CD4-positive, alpha-beta T cell (primary cell): ENCODE measurements at regions not wholly inside any gene's neighbourhood (a gene's known extent, or its start where the extent isn't known, plus 50 kb on each side); places are given as distances from the start of the nearest gene placed in this dataset.

Experiments used
- ATAC-seq: fragments of 200-7000 bp; cut with Tn5 transposase; one replicate; pipeline ENCODE4 v1.10.0; 2022; ENCODE audit warnings: mild to moderate bottlenecking; ENCODE audit not compliant: poor library complexity
- CTCF ChIA-PET: fragments of 350-600 bp; sonication (Branson Sonifier 250); formaldehyde crosslinking; loops from one replicate; lab custom pipeline; 2021; ENCODE audit warnings: antibody characterized with exemption, inconsistent platforms; lab: Charles Lee
- POLR2A ChIA-PET: fragments of 350-600 bp; sonication (Branson Sonifier 250); formaldehyde crosslinking; loops from one replicate; lab custom pipeline; 2021; ENCODE audit warnings: antibody characterized with exemption, inconsistent platforms; lab: Charles Lee
- DNase-seq, 14 experiments: peaks; one replicate each; pipeline ENCODE4 v3.0.0-alpha.2; 2013 to 2020; ENCODE audit warnings: mixed read lengths in 2 of 14
- H3K27ac ChIP-seq, 2 donors: one replicate each; pipeline versions ENCODE4 v1.5.1 to v1.7.0; 2013; ENCODE audit warnings: low read length in 2 of 2, low read depth in 1 of 2, mild to moderate bottlenecking in 1 of 2
- H3K27me3 ChIP-seq, 2 experiments: 1 replicate in 1 of 2; 2 replicates in 1 of 2; pipeline versions ENCODE4 v1.6.1 to v1.7.0; 2013; ENCODE audit warnings: low read length in 2 of 2, control low read depth in 1 of 2, mild to moderate bottlenecking in 1 of 2, moderate library complexity in 1 of 2; ENCODE audit not compliant: insufficient read depth in 2 of 2, control insufficient read depth in 1 of 2
- H3K36me3 ChIP-seq: one replicate; pipeline ENCODE4 v1.6.1; 2013; ENCODE audit warnings: low read length, control low read depth; ENCODE audit not compliant: insufficient read depth
- H3K4me1 ChIP-seq: one replicate; pipeline ENCODE4 v1.6.1; 2013; ENCODE audit warnings: low read length, control low read depth; ENCODE audit not compliant: insufficient read depth
- H3K4me3 ChIP-seq: one replicate; pipeline ENCODE4 v1.5.1; 2013; ENCODE audit warnings: mild to moderate bottlenecking, low read length, moderate library complexity
- H3K9me3 ChIP-seq, 2 experiments: 1 replicate in 1 of 2; 2 replicates in 1 of 2; pipeline versions ENCODE4 v1.6.1 to v1.7.0; 2013; ENCODE audit warnings: low read length in 2 of 2, mild to moderate bottlenecking in 2 of 2, control low read depth in 1 of 2, moderate library complexity in 1 of 2; ENCODE audit not compliant: control insufficient read depth in 1 of 2, insufficient read depth in 1 of 2
- H3K27ac Mint-ChIP-seq: one replicate; pipeline ENCODE4 v1.8.0; 2020; ENCODE audit warnings: mixed read lengths
- H3K27me3 Mint-ChIP-seq: one replicate; pipeline ENCODE4 v1.8.0; 2021; ENCODE audit warnings: mixed read lengths
- H3K36me3 Mint-ChIP-seq: one replicate; pipeline ENCODE4 v1.8.0; 2021; ENCODE audit warnings: low read depth, mixed read lengths
- H3K4me1 Mint-ChIP-seq: one replicate; pipeline ENCODE4 v1.8.0; 2021; ENCODE audit warnings: low read depth, mixed read lengths
- H3K4me3 Mint-ChIP-seq: one replicate; pipeline ENCODE4 v1.8.0; 2020; ENCODE audit warnings: mild to moderate bottlenecking, mixed read lengths
- H3K9me3 Mint-ChIP-seq: one replicate; pipeline ENCODE4 v1.8.0; 2020; ENCODE audit warnings: mixed read lengths
- intact Hi-C, 2 experiments: fragments of 100-400 bp; cut with DNase I in 1 of 2; cut with micrococcal nuclease in 1 of 2; formaldehyde crosslinking; loops; one replicate each; pipeline versions ENCODE4 v1.15.1 to v1.9.0; 2023 to 2025; cut with DNase I, micrococcal nuclease
- TF ChIP-seq, protein P1 (sequence below): fragments of 200-600 bp; IDR thresholded peaks from one replicate; pipeline ENCODE4 v1.8.0; 2022; ENCODE audit warnings: antibody characterized with exemption, mild to moderate bottlenecking

DNA sequence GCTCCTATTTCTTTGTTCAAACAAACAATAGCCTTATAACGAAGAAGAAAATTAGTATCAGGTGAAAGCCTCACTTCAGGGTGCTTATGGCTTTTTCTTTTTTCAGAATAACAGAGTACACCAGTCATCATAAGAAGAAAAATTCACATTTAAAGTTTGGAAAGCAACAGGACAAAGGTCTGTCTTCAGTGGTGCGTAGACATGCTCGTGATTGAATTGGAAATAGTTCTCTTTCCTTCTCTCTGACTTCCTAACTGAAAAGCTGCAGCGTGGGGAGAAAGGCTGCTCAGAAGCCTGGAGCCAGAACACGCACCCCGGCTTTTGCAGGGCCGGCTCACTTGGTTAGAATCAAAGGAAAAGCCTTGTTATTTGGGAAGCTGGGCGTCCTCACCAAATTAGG lies 127.6 kb upstream of the ZNF516 start:
- H3K9me3 Mint-ChIP-seq: no peaks in the 10 kb centered on the region
- H3K4me3 Mint-ChIP-seq: no peak overlapping the region
- intact Hi-C loops: no loop called here
- ChIA-PET POLR2A (no interaction called here), CTCF (interaction anchor here (0.6 kb wide), 1 partner anchor 11 kb away, joined by 3 read pairs; no protein-coding TSS in a partner anchor)
- peaks cover 5% of the 10 kb centered on the region for H3K4me1 ChIP-seq
- no peak for DNase-seq
- H3K27me3 ChIP-seq: peaks cover 4 to 10% of the 10 kb centered on the region in 2 experiments
- no peak overlapping the region for H3K27ac Mint-ChIP-seq
- no peaks in the 10 kb centered on the region for H3K9me3 ChIP-seq
- no peak overlapping the region for H3K27ac ChIP-seq
- no peaks in the 10 kb centered on the region for H3K36me3 ChIP-seq
- TF ChIP-seq, protein P1, sequence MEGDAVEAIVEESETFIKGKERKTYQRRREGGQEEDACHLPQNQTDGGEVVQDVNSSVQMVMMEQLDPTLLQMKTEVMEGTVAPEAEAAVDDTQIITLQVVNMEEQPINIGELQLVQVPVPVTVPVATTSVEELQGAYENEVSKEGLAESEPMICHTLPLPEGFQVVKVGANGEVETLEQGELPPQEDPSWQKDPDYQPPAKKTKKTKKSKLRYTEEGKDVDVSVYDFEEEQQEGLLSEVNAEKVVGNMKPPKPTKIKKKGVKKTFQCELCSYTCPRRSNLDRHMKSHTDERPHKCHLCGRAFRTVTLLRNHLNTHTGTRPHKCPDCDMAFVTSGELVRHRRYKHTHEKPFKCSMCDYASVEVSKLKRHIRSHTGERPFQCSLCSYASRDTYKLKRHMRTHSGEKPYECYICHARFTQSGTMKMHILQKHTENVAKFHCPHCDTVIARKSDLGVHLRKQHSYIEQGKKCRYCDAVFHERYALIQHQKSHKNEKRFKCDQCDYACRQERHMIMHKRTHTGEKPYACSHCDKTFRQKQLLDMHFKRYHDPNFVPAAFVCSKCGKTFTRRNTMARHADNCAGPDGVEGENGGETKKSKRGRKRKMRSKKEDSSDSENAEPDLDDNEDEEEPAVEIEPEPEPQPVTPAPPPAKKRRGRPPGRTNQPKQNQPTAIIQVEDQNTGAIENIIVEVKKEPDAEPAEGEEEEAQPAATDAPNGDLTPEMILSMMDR: no peak
- H3K4me1 Mint-ChIP-seq: peaks cover 19% of the 10 kb centered on the region
- H3K27me3 Mint-ChIP-seq: peaks cover 50% of the 10 kb centered on the region
- H3K4me3 ChIP-seq: no peak overlapping the region
- ATAC-seq: no peak
- H3K36me3 Mint-ChIP-seq: no peaks in the 10 kb centered on the region

DNA sequence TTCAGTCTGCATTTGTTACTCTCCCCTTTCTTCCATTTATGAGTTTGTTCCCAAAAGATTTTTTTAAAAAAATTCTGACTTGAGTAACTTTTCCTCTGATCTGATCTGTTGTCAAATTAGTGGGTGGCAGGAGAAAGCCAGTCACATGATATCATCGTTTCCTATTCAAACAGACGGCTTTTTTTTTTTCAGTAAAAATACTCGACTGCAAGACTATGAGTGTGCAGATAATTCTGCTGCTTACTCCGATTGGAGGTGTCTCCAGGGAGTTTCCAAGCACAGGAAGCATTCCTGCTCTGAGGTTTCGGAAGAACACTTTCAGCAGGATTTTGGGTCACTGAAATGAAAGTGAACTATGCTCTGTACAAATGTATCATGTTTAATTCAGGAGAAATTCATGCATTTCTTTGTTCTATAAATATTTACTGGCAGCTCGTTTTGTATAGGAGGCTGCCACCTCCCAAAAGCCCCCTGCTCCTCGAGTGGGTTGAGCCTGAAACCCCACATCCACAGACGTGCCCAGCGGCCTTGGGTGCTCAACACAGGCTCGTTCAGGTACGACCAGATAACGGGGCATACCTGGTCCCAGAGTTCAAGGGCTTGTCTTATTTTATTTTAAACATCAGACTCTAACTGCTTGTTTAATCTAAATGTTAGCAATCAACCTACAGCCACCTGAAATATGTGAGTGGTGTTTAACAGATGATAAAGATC lies 126.9 kb upstream of the ZNF516 start:
- DNase-seq (no peak), ATAC-seq (no peak)
- peaks cover 5% of the 10 kb centered on the region for H3K4me1 ChIP-seq
- H3K9me3 ChIP-seq: no peaks in the 10 kb centered on the region
- Mint-ChIP-seq H3K27ac (no peak overlapping the region), H3K4me1 (peaks cover 19% of the 10 kb centered on the region), H3K9me3 (no peaks in the 10 kb centered on the region), H3K36me3 (no peaks in the 10 kb centered on the region), H3K4me3 (peak overlapping the region; percentile 20), H3K27me3 (peaks cover 50% of the 10 kb centered on the region)
- POLR2A ChIA-PET: no interaction called here
- H3K27me3 ChIP-seq: peaks cover 4 to 10% of the 10 kb centered on the region in 2 experiments
- no peak overlapping the region for H3K4me3 ChIP-seq
- intact Hi-C loops: loop anchor here in 1 of 2 experiments (2.0 kb wide), 1 partner anchor 223 kb away; no protein-coding TSS in a partner anchor
- H3K36me3 ChIP-seq: no peaks in the 10 kb centered on the region
- H3K27ac ChIP-seq: no peak overlapping the region
- TF ChIP-seq, protein P1: no peak
- CTCF ChIA-PET: interaction anchor here (0.6 kb wide), 1 partner anchor 12 kb away, joined by 3 read pairs; no protein-coding TSS in a partner anchor

DNA sequence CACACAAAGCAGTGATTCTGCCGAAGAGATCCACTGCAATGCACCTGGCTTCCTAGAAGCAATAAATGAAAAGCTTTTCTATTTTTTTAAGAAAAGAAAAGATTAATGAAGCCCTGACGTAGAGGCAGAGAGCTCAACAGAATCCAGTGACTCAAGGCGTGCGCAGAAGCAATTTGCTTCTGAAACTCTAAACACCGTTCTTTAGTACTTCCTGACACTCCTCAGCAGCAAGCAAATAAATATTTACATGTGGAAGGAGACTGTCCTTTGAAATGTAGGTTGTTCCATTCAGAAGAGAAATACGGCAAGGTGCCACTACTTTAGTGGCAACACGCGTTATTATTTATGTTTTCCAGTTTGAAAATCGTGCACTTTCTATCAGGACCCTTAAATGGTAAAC lies 126.2 kb upstream of the ZNF516 start:
- Histone ChIP-seq H3K36me3 (no peaks in the 10 kb centered on the region), H3K27ac (no peak overlapping the region), H3K27me3 (peaks cover 4 to 10% of the 10 kb centered on the region in 2 experiments), H3K9me3 (no peaks in the 10 kb centered on the region), H3K4me3 (no peak overlapping the region), H3K4me1 (peaks cover 5% of the 10 kb centered on the region)
- intact Hi-C loops: loop anchor here in 1 of 2 experiments (2.0 kb wide), 1 partner anchor 222 kb away; no protein-coding TSS in a partner anchor
- DNase-seq: no peak
- Mint-ChIP-seq H3K36me3 (no peaks in the 10 kb centered on the region), H3K27me3 (peaks cover 52% of the 10 kb centered on the region), H3K4me1 (peaks cover 19% of the 10 kb centered on the region), H3K4me3 (no peak overlapping the region), H3K9me3 (no peaks in the 10 kb centered on the region), H3K27ac (no peak overlapping the region)
- ATAC-seq: no peak
- POLR2A ChIA-PET: no interaction called here
- CTCF ChIA-PET: no interaction called here
- TF ChIP-seq, protein P1: no peak
